Prostate gland (tissue), 2 donors: ENCODE measurements at regions not wholly inside any gene's neighbourhood (a gene's known extent, or its start where the extent isn't known, plus 50 kb on each side); places are given as distances from the start of the nearest gene placed in this dataset.

ENCODE experiments used
- POLR2A ChIP-seq: fragments of 450-650 bp; IDR thresholded peaks from one replicate; pipeline ENCODE4 v1.6.1; 2016; ENCODE audit warnings: antibody characterized with exemption, mild to moderate bottlenecking
- TF ChIP-seq, protein P1 (sequence below), 4 experiments: fragments of 200-600 bp in 2 of 4; fragments of 450-650 bp in 2 of 4; sonication (generic) in 2 of 4; IDR thresholded peaks; 1 replicate in 3 of 4; 2 replicates in 1 of 4; pipeline ENCODE4 v1.5.1; 2016 to 2019; ENCODE audit warnings: antibody characterized with exemption in 4 of 4, mild to moderate bottlenecking in 2 of 4, moderate library complexity in 2 of 4

DNA sequence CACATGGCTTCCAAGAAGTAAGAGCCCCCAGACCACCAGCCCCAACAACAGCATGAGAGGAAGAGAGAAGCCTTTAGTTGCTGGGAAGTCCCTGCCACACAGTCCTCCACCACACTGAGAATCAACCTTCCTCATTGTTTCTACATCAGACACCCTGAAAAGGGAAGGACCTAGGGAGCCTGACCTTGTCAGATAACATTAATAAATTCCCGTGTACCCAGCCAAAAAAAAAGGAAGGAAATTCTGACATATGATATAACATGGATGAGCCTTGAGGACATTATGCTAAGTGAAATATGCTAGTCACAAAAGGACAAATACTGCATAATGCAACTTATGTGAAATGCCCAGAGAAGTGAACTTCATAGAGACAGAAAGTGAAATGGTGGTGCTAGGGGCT, 65.6 kb upstream of the ARHGAP29 start:
- TF ChIP-seq, protein P1, sequence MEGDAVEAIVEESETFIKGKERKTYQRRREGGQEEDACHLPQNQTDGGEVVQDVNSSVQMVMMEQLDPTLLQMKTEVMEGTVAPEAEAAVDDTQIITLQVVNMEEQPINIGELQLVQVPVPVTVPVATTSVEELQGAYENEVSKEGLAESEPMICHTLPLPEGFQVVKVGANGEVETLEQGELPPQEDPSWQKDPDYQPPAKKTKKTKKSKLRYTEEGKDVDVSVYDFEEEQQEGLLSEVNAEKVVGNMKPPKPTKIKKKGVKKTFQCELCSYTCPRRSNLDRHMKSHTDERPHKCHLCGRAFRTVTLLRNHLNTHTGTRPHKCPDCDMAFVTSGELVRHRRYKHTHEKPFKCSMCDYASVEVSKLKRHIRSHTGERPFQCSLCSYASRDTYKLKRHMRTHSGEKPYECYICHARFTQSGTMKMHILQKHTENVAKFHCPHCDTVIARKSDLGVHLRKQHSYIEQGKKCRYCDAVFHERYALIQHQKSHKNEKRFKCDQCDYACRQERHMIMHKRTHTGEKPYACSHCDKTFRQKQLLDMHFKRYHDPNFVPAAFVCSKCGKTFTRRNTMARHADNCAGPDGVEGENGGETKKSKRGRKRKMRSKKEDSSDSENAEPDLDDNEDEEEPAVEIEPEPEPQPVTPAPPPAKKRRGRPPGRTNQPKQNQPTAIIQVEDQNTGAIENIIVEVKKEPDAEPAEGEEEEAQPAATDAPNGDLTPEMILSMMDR (IDR thresholded peaks at IDR 0.05), result no peak
- no peak for TF ChIP-seq POLR2A
